ENCODE measurements at regions not wholly inside any gene's neighbourhood (a gene's known extent, or its start where the extent isn't known, plus 50 kb on each side); places are given as distances from the start of the nearest gene placed in this dataset.

DNA sequence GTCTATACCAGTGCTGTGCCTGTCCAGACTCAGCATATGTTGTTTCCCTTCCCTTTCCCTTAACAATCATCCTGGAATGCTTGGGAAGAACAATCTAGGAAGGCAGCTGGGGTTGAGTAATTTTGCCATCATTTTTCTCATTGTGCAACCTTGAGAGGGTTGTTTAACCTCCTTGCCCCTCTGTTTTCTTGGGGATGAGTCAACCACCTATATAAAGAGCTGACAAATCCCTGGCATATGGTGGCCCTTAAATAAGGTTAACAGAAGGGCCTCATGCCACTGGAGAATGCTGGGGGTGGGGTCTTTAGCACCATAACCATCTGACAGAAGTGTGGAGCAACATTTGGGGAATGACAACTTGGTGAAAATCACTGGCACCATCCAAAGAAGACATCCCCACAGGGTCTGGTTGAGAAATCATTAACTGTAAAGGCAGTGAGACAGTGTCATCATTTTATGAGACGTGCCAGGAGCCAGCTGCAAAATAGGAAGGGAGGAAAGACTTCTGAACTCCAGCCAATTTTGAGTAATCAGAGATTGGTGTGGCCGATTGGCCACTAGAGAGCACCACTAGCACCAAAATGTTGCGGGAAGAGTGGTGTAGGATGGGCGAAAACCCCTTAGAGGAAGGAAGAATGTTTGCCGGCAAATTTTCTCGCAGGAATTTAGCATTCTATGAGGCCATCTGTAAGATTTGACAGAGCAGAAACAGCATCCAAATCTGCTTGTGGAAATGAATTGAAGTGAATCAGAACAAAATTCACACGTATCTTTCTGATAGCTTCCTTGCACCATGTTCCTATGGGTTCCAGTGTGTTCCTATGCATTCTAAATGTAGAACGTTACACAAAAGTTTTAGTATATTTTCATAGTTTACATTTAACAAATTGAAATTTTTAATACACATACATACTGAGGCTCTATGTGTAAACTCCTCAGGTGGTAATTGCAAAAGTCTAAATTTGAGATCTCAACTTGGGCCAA is 113.8 kb downstream of the MSX2 start:
- no peak for DNase-seq (ENCODE audit: low read depth)

DNA sequence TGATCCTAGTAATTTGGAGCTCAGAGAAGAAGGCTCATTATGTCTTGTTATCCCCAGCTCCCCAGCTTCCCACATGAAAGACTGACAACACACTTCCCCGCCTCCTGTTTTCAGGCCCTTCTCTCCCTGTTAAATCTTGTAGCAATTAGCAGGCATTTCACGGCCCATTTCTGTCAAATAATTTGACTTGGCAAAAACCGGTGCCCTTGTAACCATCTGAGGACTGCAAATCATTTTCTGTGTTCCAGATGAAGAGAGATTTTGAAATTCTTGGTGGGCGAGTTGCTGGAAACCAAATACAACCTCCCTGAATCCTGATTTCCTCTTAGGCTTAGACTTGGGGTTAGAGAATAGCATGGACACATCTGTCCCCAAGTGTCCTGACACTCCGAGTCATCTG is 109.7 kb downstream of the MSX2 start:
- no peak for DNase-seq (ENCODE audit: low read depth)

DNA sequence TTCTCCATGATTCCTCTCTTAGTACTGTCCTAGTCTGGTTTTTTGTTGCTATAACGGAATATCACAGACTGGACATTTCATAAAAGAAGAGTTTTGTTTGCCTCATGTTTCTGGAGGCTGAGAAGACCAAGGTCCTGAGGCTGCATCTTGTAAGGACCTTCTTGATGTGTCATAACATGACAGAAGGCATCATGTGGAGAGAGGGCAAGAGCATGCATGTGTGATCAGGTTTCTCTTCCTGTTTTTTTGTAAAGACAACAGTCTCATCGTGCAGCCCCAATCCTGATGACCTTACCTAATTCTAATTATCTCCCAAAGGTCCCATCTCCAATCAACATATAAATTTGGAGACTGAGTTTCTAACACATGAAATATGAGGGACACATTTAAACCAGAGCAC is 108.4 kb downstream of the MSX2 start:
- no peak for DNase-seq (ENCODE audit: low read depth)

DNA sequence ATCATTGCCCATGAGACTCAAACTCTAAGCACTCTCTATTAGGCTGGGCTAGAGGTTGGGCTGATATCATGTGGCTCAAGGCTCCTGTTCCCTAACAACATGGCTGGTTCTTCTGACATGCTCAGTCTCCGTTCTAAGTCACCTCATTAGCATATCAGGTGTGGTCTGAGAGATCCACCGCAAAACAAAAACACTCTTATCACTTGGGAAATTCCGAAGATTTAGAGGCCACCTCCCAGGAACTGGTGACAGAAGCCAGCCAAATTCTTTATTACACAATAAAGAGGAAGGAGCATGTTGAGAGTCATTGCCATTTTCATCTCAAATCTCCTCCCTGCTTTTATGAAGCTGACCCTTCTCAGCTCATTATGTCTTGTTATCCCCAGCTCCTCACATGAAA is 107.6 kb downstream of the MSX2 start:
- DNase-seq (ENCODE audit: low read depth): no peak

DNA sequence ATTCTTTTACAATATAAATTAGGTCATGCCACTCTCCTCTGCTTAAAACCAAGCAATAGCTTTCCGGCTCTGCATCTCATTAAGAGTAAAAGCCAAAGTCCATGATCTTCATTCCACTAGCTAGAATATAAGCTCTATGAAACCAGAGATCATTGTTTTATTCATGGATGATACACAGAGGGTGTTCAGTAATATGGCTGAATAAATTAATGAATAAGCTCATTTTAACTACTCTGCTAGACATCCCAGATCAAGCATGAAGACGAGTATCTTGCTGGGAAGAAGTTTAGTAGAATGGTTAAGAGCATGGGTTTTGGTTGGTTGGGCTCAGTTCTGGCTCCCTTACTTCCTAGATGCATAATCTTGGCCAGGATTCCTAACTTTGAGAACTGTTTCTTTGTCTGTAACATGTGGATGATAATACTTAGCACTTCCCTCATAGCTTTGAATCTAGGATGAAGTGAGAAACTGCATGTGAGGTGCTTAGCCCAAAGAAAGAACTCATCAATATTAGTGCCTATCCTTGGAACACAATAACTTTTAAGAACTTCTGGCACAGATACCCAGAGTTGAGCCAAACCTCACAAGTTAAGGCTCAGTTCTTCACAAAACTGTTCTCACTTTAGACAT is 106.8 kb downstream of the MSX2 start:
- DNase-seq (ENCODE audit: low read depth): no peak

DNA sequence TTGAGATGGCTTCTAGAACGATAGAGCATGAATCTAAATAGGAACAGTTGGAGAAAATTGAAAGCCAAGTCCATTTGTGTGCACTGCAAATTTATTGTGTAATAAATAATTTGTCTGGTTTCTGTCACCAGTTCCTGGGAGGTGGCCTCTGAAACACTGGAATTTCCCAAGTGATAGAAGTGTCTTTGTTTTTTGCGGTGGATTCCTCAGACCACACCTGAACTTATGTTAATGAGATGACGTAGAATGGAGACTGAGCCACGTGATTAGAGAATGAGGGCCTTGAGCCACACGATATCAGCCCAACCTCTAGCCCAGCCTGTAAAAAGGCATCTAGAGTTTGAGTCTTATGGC is 105.1 kb downstream of the MSX2 start:
- no peak for DNase-seq (ENCODE audit: low read depth)

DNA sequence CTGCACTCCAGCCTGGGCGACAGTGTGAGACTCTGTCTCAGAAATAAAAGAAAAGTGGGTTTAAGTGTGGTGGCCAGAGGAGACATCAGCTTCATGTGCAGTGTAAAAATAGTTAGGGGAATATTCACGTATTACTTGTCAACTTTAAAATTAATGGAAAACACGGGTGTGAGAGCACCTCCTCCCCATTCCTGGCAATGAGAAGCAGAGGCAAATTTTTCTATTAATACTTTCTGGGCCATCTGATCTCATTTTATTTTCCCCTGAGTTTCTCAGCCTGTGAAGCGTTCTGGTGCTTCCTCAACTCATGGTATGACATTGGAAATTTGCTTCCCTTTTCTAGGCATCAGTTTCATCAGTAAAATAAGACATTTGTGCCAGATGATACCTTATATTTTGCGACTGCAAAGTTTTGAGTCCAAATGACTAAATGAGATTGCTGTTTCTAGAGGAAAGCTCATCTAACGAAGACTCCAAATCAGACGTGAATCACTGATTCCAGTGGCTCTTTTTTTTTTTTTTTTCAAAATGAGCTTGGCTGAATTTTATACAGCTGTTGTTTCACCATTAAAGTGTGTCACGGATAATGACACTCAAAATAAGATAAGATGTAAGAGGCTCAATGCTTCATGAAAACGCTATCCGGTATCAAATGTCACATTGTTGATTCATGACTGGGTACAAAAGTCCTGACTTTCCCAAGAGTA is 104.6 kb downstream of the MSX2 start:
- DNase-seq (ENCODE audit: low read depth): no peak

DNA sequence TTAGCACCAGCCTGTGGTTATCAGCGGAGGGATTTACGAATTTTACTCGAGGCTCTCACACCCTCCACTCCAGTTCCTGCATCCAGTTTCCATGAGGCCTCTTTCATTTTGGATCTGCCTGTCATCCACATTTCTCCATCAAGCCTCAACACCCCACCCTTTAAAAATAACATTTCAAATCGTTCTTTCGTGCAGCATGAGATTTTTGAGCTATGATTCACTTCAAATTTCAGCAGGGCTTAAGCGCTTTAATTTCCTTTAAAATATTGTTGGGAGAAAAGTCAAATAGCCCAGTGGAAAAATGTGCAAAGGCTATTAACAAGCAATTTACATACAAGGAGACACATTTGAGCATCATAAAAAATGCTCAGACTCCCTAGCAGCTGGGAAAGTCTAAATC is 103.2 kb downstream of the MSX2 start:
- no peak for DNase-seq (ENCODE audit: low read depth)

DNA sequence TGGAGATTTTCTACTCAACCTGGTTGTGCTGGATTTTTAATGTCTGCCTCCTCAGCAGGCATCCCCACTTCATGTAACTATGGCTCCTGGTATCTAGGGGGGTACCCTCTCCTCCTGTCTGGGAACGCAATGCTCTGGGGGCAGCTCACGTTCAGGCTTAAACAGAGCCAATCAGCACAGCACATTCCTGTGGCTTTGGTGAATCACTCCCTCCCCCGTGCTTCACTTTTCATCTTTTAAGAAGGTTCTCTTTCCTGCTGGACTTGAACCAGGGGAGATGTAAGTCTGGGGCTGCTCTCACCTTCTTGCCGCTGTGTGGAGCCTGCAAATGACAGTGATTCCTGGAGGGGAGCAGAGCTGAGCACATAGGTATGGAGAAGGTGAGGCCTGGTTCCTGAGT is 101.2 kb downstream of the MSX2 start:
- no peak for DNase-seq (ENCODE audit: low read depth)

DNA sequence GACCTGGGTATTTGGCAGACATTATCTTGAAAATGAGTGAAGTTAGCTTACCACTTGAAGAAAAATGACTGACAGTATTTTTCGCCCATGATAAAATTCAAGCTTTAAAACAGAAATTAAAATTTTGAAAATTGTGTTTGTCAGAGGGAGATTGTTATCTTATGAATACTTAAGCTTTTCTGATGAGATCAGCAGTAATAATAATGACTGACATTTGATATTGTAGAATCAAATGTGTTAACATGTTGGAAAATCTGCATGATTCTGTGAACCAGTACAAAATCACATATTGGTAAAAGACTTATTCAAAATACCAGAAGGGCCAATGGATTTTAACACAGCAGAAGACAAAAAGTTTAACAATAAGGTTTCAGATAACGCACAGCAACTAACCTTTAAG is 94.0 kb downstream of the MSX2 start:
- no peak for DNase-seq (ENCODE audit: low read depth)

DNA sequence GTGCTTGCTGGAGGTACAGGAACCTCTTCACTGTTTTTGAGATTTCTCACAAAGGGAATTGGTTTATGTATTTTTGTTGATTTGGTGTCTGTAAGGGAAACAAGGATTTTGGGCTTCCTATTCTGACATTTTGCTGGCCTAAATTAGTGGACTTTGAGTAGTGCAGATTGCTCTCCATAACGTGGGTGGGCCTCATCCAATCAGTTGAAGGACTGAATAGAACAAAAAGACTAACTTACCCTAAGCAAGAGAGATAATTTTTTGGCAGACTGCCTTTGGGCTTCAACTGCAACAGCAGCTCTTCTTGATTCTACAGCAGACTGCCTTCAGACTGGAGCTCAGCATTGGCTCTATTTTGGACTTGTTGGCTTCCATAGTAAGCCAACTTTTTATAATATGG is 93.2 kb downstream of the MSX2 start:
- DNase-seq (ENCODE audit: low read depth): no peak

DNA sequence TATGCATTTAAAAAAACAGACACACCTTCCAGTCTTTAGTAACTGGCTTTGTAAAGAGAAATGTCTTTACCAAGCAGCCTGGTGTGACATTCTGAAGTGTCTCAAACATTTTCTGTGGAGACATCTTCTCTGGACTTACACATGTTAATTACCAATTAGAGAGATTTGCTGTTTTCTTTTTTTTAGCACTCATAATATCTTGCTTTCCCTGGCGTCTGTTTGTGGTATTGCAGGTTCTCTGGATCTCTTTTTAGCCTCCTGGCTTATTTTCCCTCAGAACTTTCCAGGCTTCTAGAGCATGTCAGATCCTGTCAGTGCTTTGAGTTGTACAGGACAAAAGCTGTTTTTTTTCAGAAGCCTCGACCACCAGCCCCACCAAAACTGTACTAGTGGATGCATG is 92.5 kb downstream of the MSX2 start:
- DNase-seq (ENCODE audit: low read depth): no peak

DNA sequence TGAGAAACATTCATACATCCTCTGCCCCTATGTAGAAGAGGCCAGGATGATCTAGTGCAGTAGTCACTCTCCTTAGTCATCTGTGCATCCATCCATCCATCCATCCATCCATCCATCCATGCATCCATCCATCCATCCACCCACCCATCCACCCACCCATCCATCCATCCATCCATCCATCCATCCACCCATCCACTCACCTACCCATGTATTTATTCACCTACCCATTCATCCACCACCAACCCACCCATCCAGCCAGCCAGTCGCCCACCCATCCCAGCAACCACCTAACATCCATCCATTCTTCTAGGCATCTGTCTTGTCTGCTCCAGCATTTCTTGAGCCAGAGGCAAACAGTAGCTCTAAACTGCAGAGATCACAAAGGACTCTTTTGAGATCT is 87.1 kb downstream of the MSX2 start:
- DNase-seq (ENCODE audit: low read depth): no peak

DNA sequence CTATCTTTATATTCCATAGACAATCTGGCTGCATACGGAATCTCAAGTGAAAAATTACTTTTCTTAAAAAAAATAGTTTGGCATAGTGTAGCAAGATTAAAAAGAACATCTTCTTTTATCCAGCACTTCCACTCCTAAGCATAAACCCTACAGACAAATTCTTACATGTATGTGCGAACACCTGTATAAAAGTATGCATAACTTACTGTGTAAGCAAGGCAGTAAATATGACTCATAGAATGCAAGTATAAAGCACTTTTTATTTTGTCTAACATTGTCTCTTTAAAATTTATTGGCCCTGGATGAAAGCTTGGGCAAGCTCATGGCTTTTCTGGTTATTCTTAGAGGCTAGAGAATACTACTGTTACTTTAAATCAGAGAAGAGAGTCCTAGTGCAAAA is 86.4 kb downstream of the MSX2 start:
- no peak for DNase-seq (ENCODE audit: low read depth)

DNA sequence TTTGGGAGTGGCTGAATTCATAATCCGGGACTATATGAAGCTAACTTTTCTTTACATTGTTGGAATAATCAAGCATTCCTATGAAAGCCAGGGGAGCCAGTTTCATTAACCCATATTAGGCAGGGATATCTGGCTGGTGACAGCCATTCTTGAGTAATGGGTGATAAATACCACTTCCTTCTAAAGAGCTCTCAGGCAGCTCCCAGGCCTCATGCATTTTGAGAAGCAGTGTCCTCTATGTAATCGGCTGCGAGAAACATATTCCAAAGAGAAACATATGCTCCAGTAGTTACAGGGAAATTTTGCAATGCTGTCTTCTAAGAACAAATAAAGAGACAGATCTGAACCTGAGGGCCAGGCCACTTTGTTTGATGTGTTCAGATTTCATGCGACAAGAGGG is 83.1 kb downstream of the MSX2 start:
- DNase-seq (ENCODE audit: low read depth): no peak

DNA sequence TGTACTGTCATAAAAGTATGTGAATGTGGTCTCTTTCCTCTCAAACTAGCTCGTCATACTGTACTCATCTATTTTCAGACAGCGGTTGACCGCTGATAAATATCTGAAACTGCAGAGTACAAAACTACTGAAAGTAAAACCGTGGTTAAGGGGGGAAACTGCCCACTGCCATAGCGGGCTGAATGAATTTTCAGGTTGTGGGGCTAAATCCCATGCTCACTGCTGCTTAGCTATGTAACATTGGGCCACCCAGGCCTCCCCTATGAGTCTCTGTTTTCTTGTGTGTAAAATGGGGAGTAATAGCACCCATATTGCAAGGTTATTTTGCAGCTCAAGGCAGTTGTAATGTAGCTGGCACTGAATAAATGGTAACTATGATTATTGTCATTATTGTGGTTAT is 82.3 kb downstream of the MSX2 start:
- no peak for DNase-seq (ENCODE audit: low read depth)

DNA sequence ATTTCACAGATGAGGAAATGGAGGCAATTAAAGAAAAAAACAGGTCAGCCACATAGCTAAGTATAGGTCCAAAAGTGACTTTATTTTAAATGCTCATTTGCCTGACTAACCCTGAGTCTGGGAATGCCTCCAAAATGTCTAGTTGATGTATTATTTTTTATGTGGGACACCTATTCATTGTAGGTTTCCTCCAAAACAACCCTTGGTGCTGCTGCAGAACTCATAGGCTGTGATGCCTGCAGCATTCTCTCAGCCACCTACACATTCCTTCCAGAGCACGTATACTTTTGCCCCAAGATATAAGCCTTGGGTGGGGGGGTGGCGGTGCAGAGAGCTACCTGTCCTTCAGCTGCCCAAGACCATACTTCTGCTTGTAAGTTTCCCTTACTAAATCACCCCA is 77.4 kb downstream of the MSX2 start:
- DNase-seq (ENCODE audit: low read depth): no peak

DNA sequence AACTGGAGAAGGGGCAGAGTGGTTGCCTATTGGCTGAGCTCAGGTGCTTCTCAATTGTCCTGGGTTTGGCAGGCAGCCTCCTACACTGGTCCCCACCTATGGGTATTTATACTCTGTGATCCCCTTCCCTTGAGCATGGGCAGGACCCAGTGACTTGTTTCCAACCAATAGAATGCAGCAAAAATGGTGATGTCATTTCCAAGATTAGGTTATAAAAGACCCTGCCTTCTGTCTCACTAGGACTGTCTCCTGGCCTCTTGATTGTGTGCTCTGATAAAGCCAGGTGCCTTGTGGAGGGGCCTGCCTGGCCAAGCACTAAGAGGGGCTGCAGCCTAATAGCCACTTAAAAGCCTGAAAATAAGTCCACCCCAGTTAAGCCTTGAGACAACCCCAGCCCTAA is 76.1 kb downstream of the MSX2 start:
- DNase-seq (ENCODE audit: low read depth): no peak

DNA sequence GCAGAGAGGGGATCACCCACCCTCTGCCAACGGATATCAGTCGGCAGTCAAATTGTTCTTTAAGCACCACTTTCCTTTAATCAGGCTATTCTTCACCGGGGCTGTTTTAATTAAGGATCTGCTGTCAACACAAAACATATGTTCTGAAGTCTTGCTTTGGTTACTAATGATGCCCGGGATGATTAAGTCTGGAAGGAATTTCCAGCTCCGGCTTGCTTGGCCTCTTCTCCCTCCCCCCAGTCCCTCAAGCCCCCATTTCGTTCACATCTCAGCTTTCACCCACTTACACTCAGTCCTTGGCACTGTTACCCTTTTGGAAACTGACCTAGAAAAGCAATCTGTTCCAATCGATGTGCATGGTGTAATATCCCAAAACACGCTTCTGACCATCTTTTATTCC is 74.7 kb downstream of the MSX2 start:
- DNase-seq (ENCODE audit: low read depth): no peak

DNA sequence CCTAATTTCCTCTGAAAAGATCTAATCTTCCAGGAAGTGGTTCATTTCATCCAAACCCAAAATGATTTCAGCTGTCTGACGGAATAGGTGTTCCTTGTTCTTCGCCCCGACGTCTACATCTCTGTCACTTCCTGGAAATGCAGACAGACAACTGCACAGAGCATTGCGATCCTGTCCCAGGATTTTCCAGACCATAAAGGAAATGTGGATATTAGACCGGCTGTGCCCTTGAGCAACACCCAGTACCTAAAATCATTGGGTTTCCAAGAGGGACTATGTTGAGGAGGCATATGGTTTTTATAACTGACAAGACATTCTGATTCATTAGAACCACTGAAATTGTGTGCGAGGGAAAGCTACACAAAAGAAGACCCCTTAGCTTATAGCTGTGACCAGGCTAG is 74.2 kb downstream of the MSX2 start:
- DNase-seq (ENCODE audit: low read depth): no peak

DNA sequence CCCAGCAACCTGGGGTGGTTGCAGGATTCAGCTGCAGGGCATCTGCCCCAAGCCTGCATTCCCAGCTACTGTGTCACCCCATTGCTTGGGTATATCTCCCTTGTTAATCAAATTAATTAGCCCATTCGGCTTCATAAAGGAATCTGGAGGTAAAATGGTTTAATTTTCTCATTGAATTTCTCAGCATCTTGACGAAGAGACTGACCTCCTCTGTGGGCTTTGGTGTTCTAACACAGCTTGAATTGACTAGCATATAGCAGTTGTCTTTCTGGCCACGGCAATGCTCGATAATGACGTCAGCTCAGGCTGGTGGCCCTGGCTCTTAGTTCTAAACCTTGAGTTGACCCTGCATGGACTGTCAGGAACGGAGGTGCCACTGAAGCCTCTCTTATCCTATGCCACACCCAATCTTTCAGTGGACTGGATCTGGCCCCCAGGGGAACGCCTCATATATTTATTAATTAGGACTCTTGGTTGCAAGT is 72.4 kb downstream of the MSX2 start:
- no peak for DNase-seq (ENCODE audit: low read depth)

DNA sequence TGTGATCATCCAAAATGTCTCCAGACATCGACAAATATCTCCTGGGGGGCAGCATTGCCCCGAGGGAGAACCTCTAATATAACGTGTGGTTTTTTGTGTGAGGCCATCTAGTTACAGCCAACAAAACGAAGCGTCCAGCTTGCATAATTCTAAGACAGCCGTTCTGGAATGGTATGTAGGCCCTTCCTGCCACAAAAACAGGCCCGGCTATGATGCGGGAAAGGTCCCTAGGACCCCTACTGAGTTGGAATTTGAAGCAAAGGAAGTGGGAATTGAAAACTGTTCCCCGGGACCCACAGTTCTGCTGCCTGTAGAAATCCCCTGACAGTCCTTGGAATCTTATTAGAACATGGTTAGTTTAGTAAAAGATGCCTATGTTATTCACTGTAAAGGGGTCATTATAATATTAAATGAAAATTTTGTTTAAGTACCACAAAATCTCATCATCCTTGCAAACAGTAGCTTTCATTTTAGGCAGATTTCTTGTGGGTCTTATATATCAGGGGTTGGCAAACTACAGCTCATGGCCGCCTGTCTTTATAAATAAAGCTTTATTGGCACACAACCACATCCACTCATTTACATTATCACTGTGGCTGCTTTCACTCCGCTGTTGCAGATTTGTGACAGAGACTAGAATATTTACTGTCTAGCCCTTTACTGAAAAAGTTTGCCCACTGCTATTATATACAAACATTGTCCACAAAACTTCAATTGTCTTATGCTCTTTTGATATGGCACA is 70.7 kb downstream of the MSX2 start:
- no peak for DNase-seq (ENCODE audit: low read depth)

All from HS-5 (cell line).